Tongue (tissue), 1 donor: ENCODE measurements at regions not wholly inside any gene's neighbourhood (a gene's known extent, or its start where the extent isn't known, plus 50 kb on each side); places are given as distances from the start of the nearest gene placed in this dataset.
"Not testable (repeated sequence)": the region's sequence is repeated elsewhere in the genome, so short reads cannot be mapped to it uniquely, and the experiment has no call there.

Source experiments
- DNase-seq: peaks from one replicate; pipeline ENCODE4 v3.0.0-alpha.2; 2015

GRCh38 chr3:151593928-151594327 lies 133.1 kb upstream of the IGSF10 start:
- no peak for DNase-seq

- no peak for DNase-seq
Measured at GRCh38 chr3:151592287-151592686, 131.4 kb upstream of the IGSF10 start.

- no peak for DNase-seq
Measured at GRCh38 chr3:151591441-151591840, 130.6 kb upstream of the IGSF10 start.

- DNase-seq, result no peak
Measured at GRCh38 chr3:151589311-151589710, 128.4 kb upstream of the IGSF10 start.

GRCh38 chr3:151587659-151588058 lies 126.8 kb upstream of the IGSF10 start:
- DNase-seq, result not testable (repeated sequence)

GRCh38 chr3:151584566-151584965 lies 123.7 kb upstream of the IGSF10 start:
- no peak for DNase-seq

GRCh38 chr3:151581035-151581434 lies 120.2 kb upstream of the IGSF10 start:
- no peak for DNase-seq

GRCh38 chr3:151580591-151580990 lies 119.7 kb upstream of the IGSF10 start:
- no peak for DNase-seq

- no peak for DNase-seq
Measured at GRCh38 chr3:151579571-151580270, 118.9 kb upstream of the IGSF10 start.

- no peak for DNase-seq
Measured at GRCh38 chr3:151578495-151578894, 117.6 kb upstream of the IGSF10 start.

- no peak for DNase-seq
Measured at GRCh38 chr3:151576511-151577137, 115.8 kb upstream of the IGSF10 start.

- peak; percentile 31 for DNase-seq
Measured at GRCh38 chr3:151568184-151568583, 107.3 kb upstream of the IGSF10 start.

GRCh38 chr3:151567477-151567876 lies 106.6 kb upstream of the IGSF10 start:
- no peak for DNase-seq

- no peak for DNase-seq
Measured at GRCh38 chr3:151564261-151564660, 103.4 kb upstream of the IGSF10 start.

- no peak for DNase-seq
Measured at GRCh38 chr3:151563305-151563704, 102.4 kb upstream of the IGSF10 start.

- no peak for DNase-seq
Measured at GRCh38 chr3:151562891-151563290, 102.0 kb upstream of the IGSF10 start.

GRCh38 chr3:151561878-151562277 lies 101.0 kb upstream of the IGSF10 start:
- no peak for DNase-seq

GRCh38 chr3:151560738-151561137 lies 99.9 kb upstream of the IGSF10 start:
- no peak for DNase-seq

- no peak for DNase-seq
Measured at GRCh38 chr3:151559736-151560135, 98.9 kb upstream of the IGSF10 start.

GRCh38 chr3:151558661-151559060 lies 97.8 kb upstream of the IGSF10 start:
- DNase-seq, result no peak

- no peak for DNase-seq
Measured at GRCh38 chr3:151557068-151557840, 96.4 kb upstream of the IGSF10 start.

GRCh38 chr3:151556596-151556995 lies 95.7 kb upstream of the IGSF10 start:
- no peak for DNase-seq

- DNase-seq, result no peak
Measured at GRCh38 chr3:151555523-151555922, 94.7 kb upstream of the IGSF10 start.
